ENCODE measurements at regions not wholly inside any gene's neighbourhood (a gene's known extent, or its start where the extent isn't known, plus 50 kb on each side); places are given as distances from the start of the nearest gene placed in this dataset.
"Not testable (repeated sequence)": the region's sequence is repeated elsewhere in the genome, so short reads cannot be mapped to it uniquely, and the experiment has no call there.

DNA sequence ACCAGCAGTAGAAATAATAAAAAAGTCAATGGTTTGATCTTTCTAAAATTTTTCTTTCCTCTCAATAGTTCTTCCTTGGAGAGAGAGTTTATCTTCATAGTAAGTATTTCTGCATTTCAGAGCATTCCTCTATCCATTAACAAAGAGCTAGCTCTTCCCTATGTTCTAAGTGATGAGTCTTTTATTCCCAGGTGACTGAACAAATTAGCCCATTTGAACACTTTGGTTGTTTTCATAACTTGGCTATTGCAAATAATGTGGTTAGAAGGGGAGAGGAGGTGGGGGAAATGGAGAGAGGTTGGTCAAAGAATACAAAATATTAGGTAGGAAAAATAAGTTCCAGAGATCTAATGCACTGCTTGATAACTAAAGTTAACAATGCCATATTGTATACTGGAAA, 598.9 kb downstream of the KCNT2 start:
- no peak overlapping the region for H3K4me3 ChIP-seq (ENCODE audit: low read length in 3 of 3)
- no peaks in the 10 kb centered on the region for H3K27me3 ChIP-seq (ENCODE audit: control insufficient read depth in 3 of 3, insufficient read depth in 3 of 3, low read length in 3 of 3)
- no peaks in the 10 kb centered on the region for H3K9me3 ChIP-seq (ENCODE audit: control insufficient read depth in 3 of 3, low read length in 3 of 3)
- no peak overlapping the region for H3K27ac ChIP-seq (ENCODE audit: low read depth, low read length)
- H3K36me3 ChIP-seq (ENCODE audit: control insufficient read depth in 3 of 3, insufficient read depth in 3 of 3, low read length in 3 of 3), result no peaks in the 10 kb centered on the region
- H3K4me1 ChIP-seq (ENCODE audit: control insufficient read depth in 3 of 3, insufficient read depth in 3 of 3, low read length in 3 of 3), result no peaks in the 10 kb centered on the region
- no peak overlapping the region for H3K9ac ChIP-seq (ENCODE audit: low read depth in 1 of 3, low read length in 3 of 3)

DNA sequence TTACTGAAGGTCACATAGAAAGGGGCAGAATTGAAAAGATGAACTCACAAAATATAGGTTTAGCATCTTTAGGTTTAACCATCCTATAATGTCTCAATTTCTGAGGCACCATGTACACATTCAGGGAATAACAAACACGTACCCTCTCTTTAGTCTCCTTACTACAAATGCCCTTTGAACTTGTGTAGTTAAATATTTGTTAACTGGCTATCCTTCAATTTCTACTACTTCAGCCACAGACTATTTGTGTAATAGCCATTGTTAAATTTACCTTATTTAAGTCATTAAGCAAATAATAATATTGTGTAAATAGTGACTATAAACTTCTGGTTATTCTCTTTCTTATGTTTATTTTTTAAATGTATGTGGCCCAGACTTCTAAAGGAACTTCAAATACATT, 600.5 kb downstream of the KCNT2 start:
- Histone ChIP-seq H3K4me1 (ENCODE audit: control insufficient read depth in 3 of 3, insufficient read depth in 3 of 3, low read length in 3 of 3) (no peaks in the 10 kb centered on the region), H3K9ac (ENCODE audit: low read depth in 1 of 3, low read length in 3 of 3) (no peak overlapping the region), H3K27ac (ENCODE audit: low read depth, low read length) (no peak overlapping the region), H3K9me3 (ENCODE audit: control insufficient read depth in 3 of 3, low read length in 3 of 3) (no peaks in the 10 kb centered on the region), H3K4me3 (ENCODE audit: low read length in 3 of 3) (no peak overlapping the region), H3K27me3 (ENCODE audit: control insufficient read depth in 3 of 3, insufficient read depth in 3 of 3, low read length in 3 of 3) (no peaks in the 10 kb centered on the region), H3K36me3 (ENCODE audit: control insufficient read depth in 3 of 3, insufficient read depth in 3 of 3, low read length in 3 of 3) (no peaks in the 10 kb centered on the region)

DNA sequence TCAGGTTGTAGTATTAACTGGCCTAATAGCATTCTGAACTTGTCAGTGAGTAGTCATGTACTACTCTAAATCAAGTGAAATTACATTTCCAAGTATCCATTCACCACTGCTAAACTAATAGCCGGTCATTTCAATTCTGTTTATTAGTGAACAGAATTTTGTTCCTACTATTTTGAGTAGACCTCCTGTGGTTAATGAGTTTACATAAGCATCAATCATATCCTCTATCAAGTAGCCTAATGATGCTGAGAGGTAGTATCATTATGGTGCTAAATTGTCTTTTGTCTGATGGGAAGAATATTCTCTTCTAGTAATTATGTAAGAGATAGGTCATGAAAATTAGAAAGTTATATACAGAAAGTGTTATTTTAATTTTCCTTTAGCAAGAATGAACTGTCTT, 602.8 kb downstream of the KCNT2 start:
- Histone ChIP-seq H3K27ac (ENCODE audit: low read depth, low read length) (no peak overlapping the region), H3K4me1 (ENCODE audit: control insufficient read depth in 3 of 3, insufficient read depth in 3 of 3, low read length in 3 of 3) (no peaks in the 10 kb centered on the region), H3K36me3 (ENCODE audit: control insufficient read depth in 3 of 3, insufficient read depth in 3 of 3, low read length in 3 of 3) (no peaks in the 10 kb centered on the region), H3K4me3 (ENCODE audit: low read length in 3 of 3) (no peak overlapping the region), H3K9me3 (ENCODE audit: control insufficient read depth in 3 of 3, low read length in 3 of 3) (no peaks in the 10 kb centered on the region), H3K9ac (ENCODE audit: low read depth in 1 of 3, low read length in 3 of 3) (no peak overlapping the region), H3K27me3 (ENCODE audit: control insufficient read depth in 3 of 3, insufficient read depth in 3 of 3, low read length in 3 of 3) (no peaks in the 10 kb centered on the region)

DNA sequence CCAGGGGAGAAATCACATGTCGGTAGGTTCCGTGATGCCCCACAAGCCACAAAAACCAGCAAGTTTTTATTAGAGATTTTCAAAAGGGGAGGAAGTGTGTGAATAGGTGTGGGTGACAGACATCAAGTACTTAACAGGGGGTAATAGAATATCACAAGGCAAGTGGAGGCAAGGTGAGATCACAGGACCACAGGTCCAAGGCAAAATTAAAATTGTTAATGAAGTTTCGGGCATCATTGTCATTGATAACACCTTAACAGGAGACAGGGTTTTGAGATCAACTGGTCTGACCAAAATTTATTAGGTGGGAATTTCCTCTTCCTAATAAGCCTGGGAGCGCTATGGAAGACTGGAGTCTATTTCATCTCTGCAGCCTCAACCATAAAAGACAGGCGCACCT, 603.9 kb downstream of the KCNT2 start:
- H3K9me3 ChIP-seq (ENCODE audit: control insufficient read depth in 3 of 3, low read length in 3 of 3); H3K4me1 ChIP-seq (ENCODE audit: control insufficient read depth in 3 of 3, insufficient read depth in 3 of 3, low read length in 3 of 3); H3K36me3 ChIP-seq (ENCODE audit: control insufficient read depth in 3 of 3, insufficient read depth in 3 of 3, low read length in 3 of 3); H3K27me3 ChIP-seq (ENCODE audit: control insufficient read depth in 3 of 3, insufficient read depth in 3 of 3, low read length in 3 of 3); H3K9ac ChIP-seq (ENCODE audit: low read depth in 1 of 3, low read length in 3 of 3); H3K4me3 ChIP-seq (ENCODE audit: low read length in 3 of 3); H3K27ac ChIP-seq (ENCODE audit: low read depth, low read length): not testable (repeated sequence)

DNA sequence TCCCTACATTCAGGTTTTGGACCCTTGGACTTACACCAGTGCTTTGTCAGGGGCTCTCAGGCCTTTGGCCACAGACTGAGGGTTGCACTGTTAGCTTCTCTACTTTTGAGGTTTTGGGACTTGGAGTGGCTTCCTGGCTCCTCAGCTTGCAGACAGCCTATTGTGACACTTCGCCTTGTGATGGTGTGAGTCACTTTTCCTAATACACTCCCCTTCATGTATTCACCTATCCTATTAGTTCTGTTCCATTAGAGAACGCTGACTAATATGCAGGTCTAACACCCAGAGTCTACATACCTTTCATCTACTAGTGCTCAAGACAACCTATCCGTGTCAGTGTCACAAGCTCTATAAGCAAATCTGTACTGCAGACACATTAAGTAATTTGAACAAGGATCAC, 605.3 kb downstream of the KCNT2 start:
- Histone ChIP-seq H3K4me3 (ENCODE audit: low read length in 3 of 3) (no peak overlapping the region), H3K36me3 (ENCODE audit: control insufficient read depth in 3 of 3, insufficient read depth in 3 of 3, low read length in 3 of 3) (no peaks in the 10 kb centered on the region), H3K4me1 (ENCODE audit: control insufficient read depth in 3 of 3, insufficient read depth in 3 of 3, low read length in 3 of 3) (no peaks in the 10 kb centered on the region), H3K9me3 (ENCODE audit: control insufficient read depth in 3 of 3, low read length in 3 of 3) (no peaks in the 10 kb centered on the region), H3K27ac (ENCODE audit: low read depth, low read length) (no peak overlapping the region), H3K27me3 (ENCODE audit: control insufficient read depth in 3 of 3, insufficient read depth in 3 of 3, low read length in 3 of 3) (no peaks in the 10 kb centered on the region), H3K9ac (ENCODE audit: low read depth in 1 of 3, low read length in 3 of 3) (no peak overlapping the region)

DNA sequence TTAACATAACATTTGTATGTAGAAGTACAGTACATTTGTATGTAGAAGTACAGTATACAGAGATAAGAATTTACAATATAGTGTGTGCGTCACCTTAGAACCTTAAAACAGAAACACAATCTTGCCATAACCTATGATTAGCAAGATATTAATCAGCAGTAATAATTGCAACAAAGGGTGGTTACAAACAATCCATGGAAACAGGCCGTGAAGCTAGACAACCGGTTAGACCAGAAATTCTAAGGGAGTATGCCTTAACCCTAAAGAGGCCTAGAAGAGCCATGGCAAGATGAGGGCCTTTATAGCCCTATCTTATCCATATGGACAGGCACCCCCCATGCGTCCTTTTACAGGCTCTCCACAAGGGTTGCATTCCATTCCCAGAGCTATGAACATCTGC, 605.9 kb downstream of the KCNT2 start:
- not testable (repeated sequence) for H3K9me3 ChIP-seq (ENCODE audit: control insufficient read depth in 3 of 3, low read length in 3 of 3); H3K27ac ChIP-seq (ENCODE audit: low read depth, low read length); H3K4me1 ChIP-seq (ENCODE audit: control insufficient read depth in 3 of 3, insufficient read depth in 3 of 3, low read length in 3 of 3); H3K9ac ChIP-seq (ENCODE audit: low read depth in 1 of 3, low read length in 3 of 3); H3K27me3 ChIP-seq (ENCODE audit: control insufficient read depth in 3 of 3, insufficient read depth in 3 of 3, low read length in 3 of 3); H3K4me3 ChIP-seq (ENCODE audit: low read length in 3 of 3); H3K36me3 ChIP-seq (ENCODE audit: control insufficient read depth in 3 of 3, insufficient read depth in 3 of 3, low read length in 3 of 3)

DNA sequence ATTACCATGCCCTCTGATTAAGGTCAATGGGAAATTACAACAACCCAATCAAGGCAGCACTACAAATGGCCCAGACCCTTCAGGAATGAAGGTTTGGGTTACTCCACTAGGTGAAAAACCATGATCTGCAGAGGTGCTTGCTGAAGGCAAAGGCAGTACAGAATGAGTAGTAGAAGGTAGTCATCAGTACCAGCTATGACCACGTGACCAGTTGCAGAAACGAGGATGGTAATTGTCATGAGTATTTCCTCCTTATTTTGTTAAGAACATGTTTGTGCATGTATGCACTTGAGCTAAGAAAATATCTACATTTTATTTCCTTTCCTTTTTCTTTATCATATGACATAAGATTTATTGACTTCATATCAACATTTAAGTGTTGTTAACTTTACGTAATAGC, 607.1 kb downstream of the KCNT2 start:
- Histone ChIP-seq H3K9ac (ENCODE audit: low read depth in 1 of 3, low read length in 3 of 3) (no peak overlapping the region), H3K27ac (ENCODE audit: low read depth, low read length) (no peak overlapping the region), H3K36me3 (ENCODE audit: control insufficient read depth in 3 of 3, insufficient read depth in 3 of 3, low read length in 3 of 3) (no peaks in the 10 kb centered on the region)

DNA sequence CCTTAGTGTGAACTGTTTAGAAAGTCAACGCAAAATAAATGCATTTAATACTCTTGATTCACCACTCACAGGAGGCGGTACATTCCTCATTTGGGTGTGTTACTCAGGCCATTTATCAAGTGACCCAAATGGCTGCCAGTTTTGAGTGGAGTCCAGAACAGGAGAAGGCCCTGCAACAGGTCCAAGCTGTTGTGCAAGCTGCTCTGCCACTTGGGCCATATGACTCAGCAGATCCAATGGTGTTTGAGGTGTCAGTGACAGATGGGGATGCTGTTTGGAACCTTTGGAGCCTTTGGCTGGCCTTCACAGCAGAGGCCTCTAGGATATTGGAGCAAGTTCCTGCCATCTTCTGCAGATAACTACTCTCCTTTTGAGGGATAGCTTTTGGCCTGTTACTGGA, 609.2 kb downstream of the KCNT2 start:
- Histone ChIP-seq H3K36me3 (ENCODE audit: control insufficient read depth in 3 of 3, insufficient read depth in 3 of 3, low read length in 3 of 3) (no peaks in the 10 kb centered on the region), H3K9me3 (ENCODE audit: control insufficient read depth in 3 of 3, low read length in 3 of 3) (no peaks in the 10 kb centered on the region), H3K4me1 (ENCODE audit: control insufficient read depth in 3 of 3, insufficient read depth in 3 of 3, low read length in 3 of 3) (no peaks in the 10 kb centered on the region), H3K9ac (ENCODE audit: low read depth in 1 of 3, low read length in 3 of 3) (no peak overlapping the region), H3K4me3 (ENCODE audit: low read length in 3 of 3) (no peak overlapping the region), H3K27me3 (ENCODE audit: control insufficient read depth in 3 of 3, insufficient read depth in 3 of 3, low read length in 3 of 3) (no peaks in the 10 kb centered on the region), H3K27ac (ENCODE audit: low read depth, low read length) (no peak overlapping the region)

More for the DNA sequence above, 607.1 kb downstream of the KCNT2 start:
- no peaks in the 10 kb centered on the region for H3K4me1 ChIP-seq (ENCODE audit: control insufficient read depth in 3 of 3, insufficient read depth in 3 of 3, low read length in 3 of 3)
- H3K27me3 ChIP-seq (ENCODE audit: control insufficient read depth in 3 of 3, insufficient read depth in 3 of 3, low read length in 3 of 3), result no peaks in the 10 kb centered on the region
- H3K9me3 ChIP-seq (ENCODE audit: control insufficient read depth in 3 of 3, low read length in 3 of 3), result no peaks in the 10 kb centered on the region
- no peak overlapping the region for H3K4me3 ChIP-seq (ENCODE audit: low read length in 3 of 3)

DNA sequence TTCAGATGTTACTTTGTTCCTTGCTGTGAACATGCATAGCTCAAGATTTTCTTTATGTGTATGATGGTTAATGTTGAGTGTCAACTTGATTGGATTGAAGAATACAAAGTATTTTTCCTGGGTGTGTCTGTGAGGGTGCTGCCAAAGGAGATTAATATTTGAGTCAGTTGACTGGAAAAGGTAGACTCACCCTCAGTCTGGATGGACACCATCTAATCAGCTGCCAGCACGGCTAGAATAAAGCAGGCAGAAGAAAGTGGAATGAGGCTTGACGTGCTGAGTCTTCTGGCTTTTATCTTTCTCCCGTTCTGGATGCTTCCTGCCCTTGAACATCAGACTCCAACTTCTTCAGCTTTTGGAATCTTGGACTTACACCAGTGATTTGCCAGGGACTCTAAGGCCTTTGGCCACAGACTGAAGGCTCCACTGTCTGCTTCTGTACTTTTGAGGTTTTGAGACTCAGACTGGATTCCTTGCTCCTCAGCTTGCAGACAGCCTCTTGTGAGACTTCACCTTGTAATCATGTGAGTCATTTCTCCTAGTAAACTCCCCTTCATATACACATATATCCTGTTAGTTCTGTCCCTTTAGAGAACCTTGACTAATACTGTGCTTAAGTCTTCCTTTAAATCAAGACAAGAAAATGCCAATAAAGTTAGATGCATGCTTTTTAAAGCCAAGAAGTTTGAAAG, 626.6 kb downstream of the KCNT2 start:
- H3K4me3 ChIP-seq (ENCODE audit: low read length in 3 of 3), result no peak overlapping the region
- no peak overlapping the region for H3K9ac ChIP-seq (ENCODE audit: low read depth in 1 of 3, low read length in 3 of 3)
- H3K4me1 ChIP-seq (ENCODE audit: control insufficient read depth in 3 of 3, insufficient read depth in 3 of 3, low read length in 3 of 3), result no peaks in the 10 kb centered on the region
- H3K27ac ChIP-seq (ENCODE audit: low read depth, low read length), result no peak overlapping the region
- no peaks in the 10 kb centered on the region for H3K36me3 ChIP-seq (ENCODE audit: control insufficient read depth in 3 of 3, insufficient read depth in 3 of 3, low read length in 3 of 3)
- H3K27me3 ChIP-seq (ENCODE audit: control insufficient read depth in 3 of 3, insufficient read depth in 3 of 3, low read length in 3 of 3), result no peaks in the 10 kb centered on the region
- H3K9me3 ChIP-seq (ENCODE audit: control insufficient read depth in 3 of 3, low read length in 3 of 3), result no peaks in the 10 kb centered on the region

DNA sequence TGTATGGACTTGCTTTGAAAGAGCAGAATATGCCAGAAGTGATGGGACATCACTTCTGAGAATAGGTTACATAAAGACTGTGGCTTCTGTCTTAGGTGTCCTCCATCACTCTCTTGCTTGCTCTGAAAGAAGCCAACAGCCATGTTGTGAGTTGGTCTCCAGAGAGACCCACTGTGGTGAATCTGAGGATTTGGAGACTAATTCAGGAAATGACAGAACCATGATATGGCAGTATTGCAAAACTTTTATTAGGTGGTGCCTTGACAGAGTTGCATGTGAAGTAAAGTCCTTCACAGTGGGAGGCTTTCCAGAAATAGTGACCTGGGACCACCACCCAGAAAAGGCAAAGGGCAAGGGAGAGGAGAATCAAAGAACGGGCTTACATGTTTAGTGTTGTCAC, 628.6 kb downstream of the KCNT2 start:
- Histone ChIP-seq H3K27ac (ENCODE audit: low read depth, low read length) (no peak overlapping the region), H3K9ac (ENCODE audit: low read depth in 1 of 3, low read length in 3 of 3) (no peak overlapping the region), H3K9me3 (ENCODE audit: control insufficient read depth in 3 of 3, low read length in 3 of 3) (no peaks in the 10 kb centered on the region), H3K4me3 (ENCODE audit: low read length in 3 of 3) (no peak overlapping the region), H3K36me3 (ENCODE audit: control insufficient read depth in 3 of 3, insufficient read depth in 3 of 3, low read length in 3 of 3) (no peaks in the 10 kb centered on the region), H3K4me1 (ENCODE audit: control insufficient read depth in 3 of 3, insufficient read depth in 3 of 3, low read length in 3 of 3) (no peaks in the 10 kb centered on the region), H3K27me3 (ENCODE audit: control insufficient read depth in 3 of 3, insufficient read depth in 3 of 3, low read length in 3 of 3) (no peaks in the 10 kb centered on the region)
